ENCODE measurements at regions not wholly inside any gene's neighbourhood (a gene's known extent, or its start where the extent isn't known, plus 50 kb on each side); places are given as distances from the start of the nearest gene placed in this dataset.

DNA sequence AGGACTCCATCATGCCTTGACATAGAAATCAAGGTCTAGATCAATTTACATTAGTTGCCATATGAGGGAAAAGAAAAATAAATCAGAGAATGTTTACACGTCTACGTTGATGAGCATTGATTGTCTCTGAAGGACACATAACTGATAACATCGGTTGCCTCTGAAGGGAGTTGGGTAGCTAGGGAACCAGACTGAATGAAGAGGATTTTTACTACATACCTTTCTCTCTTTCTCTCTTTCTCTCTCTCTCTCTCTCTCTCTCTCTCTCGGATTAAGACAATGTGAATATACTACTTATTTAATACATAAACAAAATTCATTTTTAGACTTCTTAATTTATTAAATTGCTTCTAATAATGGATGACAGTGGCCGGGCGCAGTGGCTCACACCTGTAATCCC, 118.4 kb upstream of the DAPK1 start:
- H3K4me3 ChIP-seq, result no peak overlapping the region
- H3K4me2 ChIP-seq, result no peak overlapping the region
- TF ChIP-seq EZH2 (IDR thresholded peaks at IDR 0.05; ENCODE audit: borderline replicate concordance) (no peak), EZH2phosphoT487 (IDR thresholded peaks at IDR 0.05; ENCODE audit: low read depth, severe bottlenecking, unreplicated experiment) (no peak)
- TF ChIP-seq, protein P1, sequence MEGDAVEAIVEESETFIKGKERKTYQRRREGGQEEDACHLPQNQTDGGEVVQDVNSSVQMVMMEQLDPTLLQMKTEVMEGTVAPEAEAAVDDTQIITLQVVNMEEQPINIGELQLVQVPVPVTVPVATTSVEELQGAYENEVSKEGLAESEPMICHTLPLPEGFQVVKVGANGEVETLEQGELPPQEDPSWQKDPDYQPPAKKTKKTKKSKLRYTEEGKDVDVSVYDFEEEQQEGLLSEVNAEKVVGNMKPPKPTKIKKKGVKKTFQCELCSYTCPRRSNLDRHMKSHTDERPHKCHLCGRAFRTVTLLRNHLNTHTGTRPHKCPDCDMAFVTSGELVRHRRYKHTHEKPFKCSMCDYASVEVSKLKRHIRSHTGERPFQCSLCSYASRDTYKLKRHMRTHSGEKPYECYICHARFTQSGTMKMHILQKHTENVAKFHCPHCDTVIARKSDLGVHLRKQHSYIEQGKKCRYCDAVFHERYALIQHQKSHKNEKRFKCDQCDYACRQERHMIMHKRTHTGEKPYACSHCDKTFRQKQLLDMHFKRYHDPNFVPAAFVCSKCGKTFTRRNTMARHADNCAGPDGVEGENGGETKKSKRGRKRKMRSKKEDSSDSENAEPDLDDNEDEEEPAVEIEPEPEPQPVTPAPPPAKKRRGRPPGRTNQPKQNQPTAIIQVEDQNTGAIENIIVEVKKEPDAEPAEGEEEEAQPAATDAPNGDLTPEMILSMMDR (IDR thresholded peaks at IDR 0.05; ENCODE audit: poor library complexity), result no peak
- no peaks in the 10 kb centered on the region for H4K20me1 ChIP-seq (ENCODE audit: insufficient read depth, poor library complexity, severe bottlenecking)
- no peak overlapping the region for H3K27ac ChIP-seq
- H3K27me3 ChIP-seq, result no peaks in the 10 kb centered on the region
- no peak overlapping the region for H2AFZ ChIP-seq
- H3K79me2 ChIP-seq, result no peaks in the 10 kb centered on the region
- H3K9me2 ChIP-seq (replicated peaks; ENCODE audit: insufficient read depth), result no peaks in the 10 kb centered on the region
- H3K9me3 ChIP-seq (ENCODE audit: low read depth), result no peaks in the 10 kb centered on the region
- H3K36me3 ChIP-seq (replicated peaks; ENCODE audit: insufficient read depth, low read depth), result no peaks in the 10 kb centered on the region
- no peak for DNase-seq (ENCODE audit: low spot score)
- 69% methylated on average over 6 of the region's 6 CpGs for WGBS (ENCODE audit: low lambda C conversion rate, missing lambda C conversion rate)
- H3K4me1 ChIP-seq (ENCODE audit: insufficient read depth), result peaks cover 20% of the 10 kb centered on the region

DNA sequence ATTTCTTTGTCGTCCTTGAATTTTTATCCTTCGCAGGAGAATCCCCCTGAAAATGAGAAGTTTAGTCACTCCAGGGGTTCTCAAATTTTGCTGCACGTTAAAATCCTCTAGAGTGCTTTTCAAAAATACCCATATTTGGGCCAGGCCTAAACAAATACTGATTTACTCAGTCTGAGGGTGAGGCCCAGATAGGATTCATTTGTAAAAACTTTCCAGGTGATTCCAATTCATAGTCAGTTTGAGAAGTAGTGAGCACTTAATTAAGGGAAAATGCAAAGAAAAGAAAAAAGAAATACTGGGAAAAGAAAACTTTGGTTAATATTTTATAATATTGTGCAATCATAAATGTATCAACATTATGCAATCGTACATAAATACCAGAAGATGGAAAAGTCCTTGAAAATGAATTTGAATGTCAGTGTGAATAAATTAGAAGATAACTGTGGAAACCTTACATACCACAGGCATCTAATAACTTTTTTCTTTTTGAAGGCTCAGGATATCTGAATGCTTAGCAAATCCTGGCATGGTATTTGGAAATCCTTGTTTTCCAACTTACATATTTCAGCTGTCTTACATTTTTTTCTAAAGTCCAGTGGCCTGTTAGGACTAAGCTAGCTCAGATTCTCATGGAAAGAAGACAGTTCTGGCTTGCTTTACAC, 116.5 kb upstream of the DAPK1 start:
- H3K27me3 ChIP-seq, result no peaks in the 10 kb centered on the region
- H3K27ac ChIP-seq, result peak overlapping the region; percentile 57
- DNase-seq (ENCODE audit: low spot score), result peak; percentile 47
- no peak overlapping the region for H3K4me3 ChIP-seq
- TF ChIP-seq, protein P1 (IDR thresholded peaks at IDR 0.05; ENCODE audit: poor library complexity), result no peak
- no peak for TF ChIP-seq EZH2 (IDR thresholded peaks at IDR 0.05; ENCODE audit: borderline replicate concordance)
- no peak for TF ChIP-seq EZH2phosphoT487 (IDR thresholded peaks at IDR 0.05; ENCODE audit: low read depth, severe bottlenecking, unreplicated experiment)
- no peaks in the 10 kb centered on the region for H3K36me3 ChIP-seq (replicated peaks; ENCODE audit: insufficient read depth, low read depth)
- H2AFZ ChIP-seq, result no peak overlapping the region
- no peaks in the 10 kb centered on the region for H3K79me2 ChIP-seq
- H3K9me2 ChIP-seq (replicated peaks; ENCODE audit: insufficient read depth), result no peaks in the 10 kb centered on the region
- peaks cover 15% of the 10 kb centered on the region for H3K4me1 ChIP-seq (ENCODE audit: insufficient read depth)
- no peaks in the 10 kb centered on the region for H3K9me3 ChIP-seq (ENCODE audit: low read depth)
- no peaks in the 10 kb centered on the region for H4K20me1 ChIP-seq (ENCODE audit: insufficient read depth, poor library complexity, severe bottlenecking)
- WGBS (ENCODE audit: low lambda C conversion rate, missing lambda C conversion rate), result 78% methylated on average over 4 of the region's 4 CpGs
- no peak overlapping the region for H3K4me2 ChIP-seq

DNA sequence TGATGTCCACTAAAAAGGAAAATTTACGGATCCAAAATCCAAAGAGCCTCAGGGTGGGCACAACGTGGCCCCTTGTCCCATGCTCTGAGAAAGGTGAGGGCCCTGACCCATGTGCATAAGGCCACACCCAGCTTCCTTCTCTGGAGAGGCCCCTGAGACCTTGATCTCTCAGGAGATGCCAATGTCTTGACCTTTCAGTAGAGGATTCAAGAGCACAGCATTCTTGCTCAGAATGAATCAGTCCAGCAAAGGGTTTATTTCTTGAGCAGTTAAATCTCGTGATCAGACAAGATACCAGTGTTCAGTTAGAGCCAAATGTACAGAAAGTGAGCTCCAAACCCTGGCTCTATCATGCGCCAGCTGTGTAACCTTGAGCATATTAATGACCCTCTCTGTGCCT, 115.9 kb upstream of the DAPK1 start:
- WGBS (ENCODE audit: low lambda C conversion rate, missing lambda C conversion rate), result 80% methylated on average over 4 of the region's 4 CpGs

More for the DNA sequence above, 115.9 kb upstream of the DAPK1 start:
- no peaks in the 10 kb centered on the region for H3K9me3 ChIP-seq (ENCODE audit: low read depth)
- no peak overlapping the region for H2AFZ ChIP-seq
- H3K4me1 ChIP-seq (ENCODE audit: insufficient read depth), result peaks cover 15% of the 10 kb centered on the region
- TF ChIP-seq EZH2 (IDR thresholded peaks at IDR 0.05; ENCODE audit: borderline replicate concordance) (no peak), EZH2phosphoT487 (IDR thresholded peaks at IDR 0.05; ENCODE audit: low read depth, severe bottlenecking, unreplicated experiment) (no peak)
- TF ChIP-seq, protein P1 (IDR thresholded peaks at IDR 0.05; ENCODE audit: poor library complexity), result no peak
- no peaks in the 10 kb centered on the region for H3K27me3 ChIP-seq
- DNase-seq (ENCODE audit: low spot score), result no peak
- H3K4me2 ChIP-seq, result peak overlapping the region; percentile 7
- no peaks in the 10 kb centered on the region for H3K79me2 ChIP-seq
- H3K4me3 ChIP-seq, result no peak overlapping the region
- H3K27ac ChIP-seq, result peak overlapping the region; percentile 39
- H3K9me2 ChIP-seq (replicated peaks; ENCODE audit: insufficient read depth), result no peaks in the 10 kb centered on the region
- H4K20me1 ChIP-seq (ENCODE audit: insufficient read depth, poor library complexity, severe bottlenecking), result no peaks in the 10 kb centered on the region
- no peaks in the 10 kb centered on the region for H3K36me3 ChIP-seq (replicated peaks; ENCODE audit: insufficient read depth, low read depth)
